HepG2 (cell line): ENCODE measurements at regions not wholly inside any gene's neighbourhood (a gene's known extent, or its start where the extent isn't known, plus 50 kb on each side); places are given as distances from the start of the nearest gene placed in this dataset.

Experiments
- HMG20A ChIP-seq: IDR thresholded peaks from 2 replicates; pipeline ENCODE4 v1.6.1; 2016; ENCODE audit warnings: borderline replicate concordance
- IKZF1 ChIP-seq: fragments of 450-650 bp; IDR thresholded peaks from 2 replicates; pipeline ENCODE4 v1.7.1; 2016
- TF ChIP-seq, protein P1 (sequence below): sonication (generic); formaldehyde crosslinking; conservative IDR thresholded peaks from 2 replicates; pipeline ENCODE4 v1.8.0; 2022; ENCODE audit warnings: mild to moderate bottlenecking, moderate library complexity, missing genetic modification reagents

DNA sequence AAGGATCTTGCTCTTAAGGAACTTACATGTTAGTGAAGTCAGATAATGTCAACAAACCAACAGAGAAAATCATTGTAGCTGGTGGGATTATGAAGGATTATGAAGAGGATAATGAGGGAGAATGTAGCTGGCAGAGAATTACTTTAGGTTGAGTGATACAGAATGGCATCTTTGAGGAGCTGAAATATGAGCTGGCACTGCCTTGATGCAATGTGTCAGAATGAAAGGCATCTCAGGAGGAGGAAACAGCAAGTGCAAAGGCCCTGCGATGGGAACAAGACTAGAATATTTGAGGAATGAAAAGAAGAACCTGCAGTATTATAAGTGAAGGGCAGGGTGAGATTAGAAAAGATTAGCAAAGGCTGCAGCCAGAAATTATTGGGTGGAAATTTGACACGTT lies 237.2 kb upstream of the ADAMTS9 start:
- TF ChIP-seq IKZF1: no peak
- TF ChIP-seq, protein P1, sequence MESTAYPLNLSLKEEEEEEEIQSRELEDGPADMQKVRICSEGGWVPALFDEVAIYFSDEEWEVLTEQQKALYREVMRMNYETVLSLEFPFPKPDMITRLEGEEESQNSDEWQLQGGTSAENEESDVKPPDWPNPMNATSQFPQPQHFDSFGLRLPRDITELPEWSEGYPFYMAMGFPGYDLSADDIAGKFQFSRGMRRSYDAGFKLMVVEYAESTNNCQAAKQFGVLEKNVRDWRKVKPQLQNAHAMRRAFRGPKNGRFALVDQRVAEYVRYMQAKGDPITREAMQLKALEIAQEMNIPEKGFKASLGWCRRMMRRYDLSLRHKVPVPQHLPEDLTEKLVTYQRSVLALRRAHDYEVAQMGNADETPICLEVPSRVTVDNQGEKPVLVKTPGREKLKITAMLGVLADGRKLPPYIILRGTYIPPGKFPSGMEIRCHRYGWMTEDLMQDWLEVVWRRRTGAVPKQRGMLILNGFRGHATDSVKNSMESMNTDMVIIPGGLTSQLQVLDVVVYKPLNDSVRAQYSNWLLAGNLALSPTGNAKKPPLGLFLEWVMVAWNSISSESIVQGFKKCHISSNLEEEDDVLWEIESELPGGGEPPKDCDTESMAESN (CRISPR knock-in tag): no peak
- TF ChIP-seq HMG20A (CRISPR knock-in tag): no peak
